ENCODE measurements at regions not wholly inside any gene's neighbourhood (a gene's known extent, or its start where the extent isn't known, plus 50 kb on each side); places are given as distances from the start of the nearest gene placed in this dataset.

DNA sequence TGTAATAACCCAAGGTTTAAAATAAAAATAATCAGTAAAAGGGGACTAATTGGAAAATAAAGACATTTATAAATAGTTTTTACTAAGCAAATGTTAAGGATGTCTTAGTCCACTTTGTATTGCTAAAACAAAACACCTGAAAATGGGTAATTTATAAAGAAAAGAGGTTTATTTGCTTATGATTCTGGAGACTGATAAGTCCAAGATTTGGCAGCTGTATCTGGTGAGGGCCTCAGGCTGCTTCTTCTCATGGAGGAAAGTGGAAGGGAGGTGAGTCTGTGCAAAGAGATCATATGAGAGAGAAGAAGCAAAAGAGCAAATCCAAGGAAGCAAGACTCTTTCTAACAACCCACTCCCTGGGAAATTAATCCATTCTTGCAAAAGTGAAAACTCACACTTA, 299.5 kb downstream of the DSC3 start:
- no peak overlapping the region for H3K4me3 ChIP-seq (ENCODE audit: low read length in 3 of 3)
- DNase-seq (no peak), FAIRE-seq (no peak)
- H3K36me3 ChIP-seq (ENCODE audit: control insufficient read depth in 2 of 3, insufficient read depth in 3 of 3, low read length in 3 of 3): no peaks in the 10 kb centered on the region
- no peaks in the 10 kb centered on the region for H3K27me3 ChIP-seq (ENCODE audit: control insufficient read depth, insufficient read depth, low read length)
- H3K9ac ChIP-seq (ENCODE audit: low read length in 3 of 3): no peak overlapping the region
- no peaks in the 10 kb centered on the region for H3K4me1 ChIP-seq (ENCODE audit: control insufficient read depth in 2 of 3, insufficient read depth in 2 of 3, low read depth in 1 of 3, low read length in 3 of 3)
- TF ChIP-seq, protein P1, sequence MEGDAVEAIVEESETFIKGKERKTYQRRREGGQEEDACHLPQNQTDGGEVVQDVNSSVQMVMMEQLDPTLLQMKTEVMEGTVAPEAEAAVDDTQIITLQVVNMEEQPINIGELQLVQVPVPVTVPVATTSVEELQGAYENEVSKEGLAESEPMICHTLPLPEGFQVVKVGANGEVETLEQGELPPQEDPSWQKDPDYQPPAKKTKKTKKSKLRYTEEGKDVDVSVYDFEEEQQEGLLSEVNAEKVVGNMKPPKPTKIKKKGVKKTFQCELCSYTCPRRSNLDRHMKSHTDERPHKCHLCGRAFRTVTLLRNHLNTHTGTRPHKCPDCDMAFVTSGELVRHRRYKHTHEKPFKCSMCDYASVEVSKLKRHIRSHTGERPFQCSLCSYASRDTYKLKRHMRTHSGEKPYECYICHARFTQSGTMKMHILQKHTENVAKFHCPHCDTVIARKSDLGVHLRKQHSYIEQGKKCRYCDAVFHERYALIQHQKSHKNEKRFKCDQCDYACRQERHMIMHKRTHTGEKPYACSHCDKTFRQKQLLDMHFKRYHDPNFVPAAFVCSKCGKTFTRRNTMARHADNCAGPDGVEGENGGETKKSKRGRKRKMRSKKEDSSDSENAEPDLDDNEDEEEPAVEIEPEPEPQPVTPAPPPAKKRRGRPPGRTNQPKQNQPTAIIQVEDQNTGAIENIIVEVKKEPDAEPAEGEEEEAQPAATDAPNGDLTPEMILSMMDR (IDR thresholded peaks at IDR 0.05; ENCODE audit: borderline replicate concordance, extremely low read depth, insufficient read depth): no peak
- intact Hi-C loops (cut with DNase I): no loop called here
- peaks cover 0 to 2% (median 0%) of the 10 kb centered on the region in 3 donors for H3K9me3 ChIP-seq (ENCODE audit: control insufficient read depth in 2 of 3, insufficient read depth in 1 of 3, low read length in 3 of 3)
- H3K27ac ChIP-seq (ENCODE audit: low read depth in 2 of 2, low read length in 2 of 2): no peak overlapping the region

DNA sequence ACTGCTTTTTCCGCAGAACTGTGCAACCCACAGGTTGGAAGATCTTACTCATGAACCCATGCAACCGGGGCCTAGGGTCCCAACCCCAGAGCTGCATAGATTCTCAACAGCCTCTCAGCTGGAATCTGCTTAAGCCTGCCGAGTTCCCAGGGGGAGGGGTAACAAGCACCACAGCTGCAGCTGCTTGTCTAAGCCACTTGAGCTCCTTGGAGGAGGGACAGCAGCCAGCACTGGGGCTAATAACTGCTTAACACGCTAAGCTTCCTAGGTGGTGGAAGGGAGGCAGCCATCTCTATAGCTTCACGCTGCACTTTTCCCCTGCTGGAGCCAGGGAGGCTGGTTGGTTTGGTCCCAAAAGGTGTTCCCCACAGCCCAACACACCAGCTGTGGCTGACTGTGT, 311.6 kb downstream of the DSC3 start:
- peak in 2 of 5 donors; percentile 21 to 23 for DNase-seq
- no peak overlapping the region for H3K4me3 ChIP-seq (ENCODE audit: low read length in 3 of 3)
- H3K27me3 ChIP-seq (ENCODE audit: control insufficient read depth, insufficient read depth, low read length): no peaks in the 10 kb centered on the region
- no peaks in the 10 kb centered on the region for H3K4me1 ChIP-seq (ENCODE audit: control insufficient read depth in 2 of 3, insufficient read depth in 2 of 3, low read depth in 1 of 3, low read length in 3 of 3)
- TF ChIP-seq, protein P1 (IDR thresholded peaks at IDR 0.05; ENCODE audit: borderline replicate concordance, extremely low read depth, insufficient read depth): no peak
- H3K9me3 ChIP-seq (ENCODE audit: control insufficient read depth in 2 of 3, insufficient read depth in 1 of 3, low read length in 3 of 3): no peaks in the 10 kb centered on the region
- no peak for FAIRE-seq
- no peaks in the 10 kb centered on the region for H3K36me3 ChIP-seq (ENCODE audit: control insufficient read depth in 2 of 3, insufficient read depth in 3 of 3, low read length in 3 of 3)
- intact Hi-C loops (cut with DNase I): no loop called here
- H3K27ac ChIP-seq (ENCODE audit: low read depth in 2 of 2, low read length in 2 of 2): no peak overlapping the region
- no peak overlapping the region for H3K9ac ChIP-seq (ENCODE audit: low read length in 3 of 3)

DNA sequence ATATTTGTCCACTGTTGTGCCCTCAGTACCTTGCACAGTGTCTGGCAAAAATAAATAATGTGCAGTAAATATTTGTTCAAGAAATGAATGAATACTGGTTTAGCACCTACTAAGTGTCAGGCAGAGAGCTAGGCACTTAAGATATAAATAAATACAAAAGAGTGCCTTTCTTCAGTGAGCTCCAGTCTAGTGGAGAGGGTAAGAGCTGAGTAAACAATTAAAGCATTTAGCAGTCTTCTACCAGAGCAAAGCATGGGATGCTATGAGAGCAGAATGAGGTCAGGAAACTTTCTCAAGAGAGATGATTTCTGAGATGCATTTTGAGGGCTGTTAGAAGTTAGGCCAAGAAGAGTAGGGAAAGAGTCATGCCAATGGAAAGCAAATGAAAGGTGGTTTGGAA, 314.7 kb downstream of the DSC3 start:
- H3K9me3 ChIP-seq (ENCODE audit: control insufficient read depth in 2 of 3, insufficient read depth in 1 of 3, low read length in 3 of 3): peaks cover 0 to 1% (median 0%) of the 10 kb centered on the region in 3 donors
- no peak for FAIRE-seq

More for the DNA sequence above, 314.7 kb downstream of the DSC3 start:
- intact Hi-C loops (cut with DNase I): no loop called here
- H3K27me3 ChIP-seq (ENCODE audit: control insufficient read depth, insufficient read depth, low read length): no peaks in the 10 kb centered on the region
- no peak overlapping the region for H3K9ac ChIP-seq (ENCODE audit: low read length in 3 of 3)
- DNase-seq: no peak
- TF ChIP-seq, protein P1 (IDR thresholded peaks at IDR 0.05; ENCODE audit: borderline replicate concordance, extremely low read depth, insufficient read depth): no peak
- no peak overlapping the region for H3K27ac ChIP-seq (ENCODE audit: low read depth in 2 of 2, low read length in 2 of 2)
- no peaks in the 10 kb centered on the region for H3K36me3 ChIP-seq (ENCODE audit: control insufficient read depth in 2 of 3, insufficient read depth in 3 of 3, low read length in 3 of 3)
- H3K4me1 ChIP-seq (ENCODE audit: control insufficient read depth in 2 of 3, insufficient read depth in 2 of 3, low read depth in 1 of 3, low read length in 3 of 3): no peaks in the 10 kb centered on the region
- H3K4me3 ChIP-seq (ENCODE audit: low read length in 3 of 3): no peak overlapping the region
